Middle frontal gyrus (tissue), 1 donor: ENCODE measurements at regions not wholly inside any gene's neighbourhood (a gene's known extent, or its start where the extent isn't known, plus 50 kb on each side); places are given as distances from the start of the nearest gene placed in this dataset.
"Not testable (repeated sequence)": the region's sequence is repeated elsewhere in the genome, so short reads cannot be mapped to it uniquely, and the experiment has no call there.

Experiments used
- DNase-seq: peaks from one replicate; pipeline ENCODE4 v3.0.0-alpha.2; 2015; ENCODE audit warnings: low spot score; ENCODE audit errors: extremely low spot score

GRCh38 chr10:84845628-84846261, 517.4 kb downstream of the CCSER2 start:
- DNase-seq, result no peak

- DNase-seq, result no peak
Observed at GRCh38 chr10:84846658-84847316, 518.4 kb downstream of the CCSER2 start.

GRCh38 chr10:84848967-84849366, 520.6 kb downstream of the CCSER2 start:
- DNase-seq, result no peak

GRCh38 chr10:84850826-84851225, 522.4 kb downstream of the CCSER2 start:
- DNase-seq, result no peak

DNA sequence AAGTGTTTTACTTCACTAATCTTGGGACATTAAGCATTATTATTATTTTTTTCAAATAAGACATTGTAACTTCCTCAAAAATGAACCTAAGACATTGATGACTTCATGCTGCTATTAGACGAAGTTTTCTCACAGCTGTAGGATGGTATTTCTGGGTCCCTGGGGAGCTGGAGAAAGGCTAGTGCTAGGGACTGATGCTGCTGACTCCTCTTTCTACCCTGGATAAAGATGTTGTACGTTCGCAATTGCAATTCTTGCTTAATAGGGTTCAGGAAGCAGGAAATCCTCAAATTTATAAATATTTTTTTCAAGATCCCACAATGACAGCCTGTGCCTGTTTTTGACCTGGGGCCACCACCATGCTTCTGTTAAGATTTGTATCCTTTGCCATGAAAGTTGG, 526.0 kb downstream of the CCSER2 start:
- no peak for DNase-seq

DNA sequence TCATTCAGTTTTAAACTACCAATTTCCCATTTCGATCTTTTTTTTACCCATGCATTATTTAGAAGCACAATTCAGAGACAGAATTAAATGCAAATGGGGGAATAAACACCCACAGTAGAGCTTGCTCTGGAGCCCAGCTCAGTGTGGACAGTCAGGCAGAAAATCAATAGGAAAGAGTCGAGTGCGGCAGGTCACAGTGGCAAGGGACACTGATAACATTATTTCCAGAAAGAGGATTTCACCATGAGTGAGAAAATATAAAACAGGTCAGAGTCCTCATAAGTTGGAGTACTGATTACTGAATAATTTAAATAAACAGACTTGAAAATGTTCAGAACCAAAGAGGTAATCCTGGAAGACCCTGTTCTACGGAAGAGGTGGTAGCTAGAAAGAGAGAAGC, 532.5 kb downstream of the CCSER2 start:
- DNase-seq, result no peak

DNA sequence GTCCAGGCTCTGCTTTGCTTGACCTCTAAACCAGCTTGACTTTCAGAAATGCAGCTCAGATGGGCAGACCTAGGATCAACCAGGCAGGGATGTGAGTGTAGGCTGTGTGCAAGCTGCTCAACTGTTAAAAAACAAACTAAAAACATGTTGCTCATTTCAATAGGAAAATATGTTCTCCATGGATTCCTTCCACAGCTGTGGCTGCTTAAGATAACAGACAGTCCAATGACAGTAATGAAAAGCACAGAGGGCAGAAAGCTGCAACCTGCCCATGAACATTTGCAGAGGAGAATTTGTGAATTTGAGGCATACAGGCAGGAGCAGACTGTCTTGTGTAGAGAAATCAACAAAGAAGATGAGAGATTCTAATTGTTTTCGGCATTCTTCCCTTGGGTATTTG, 534.2 kb downstream of the CCSER2 start:
- no peak for DNase-seq

DNA sequence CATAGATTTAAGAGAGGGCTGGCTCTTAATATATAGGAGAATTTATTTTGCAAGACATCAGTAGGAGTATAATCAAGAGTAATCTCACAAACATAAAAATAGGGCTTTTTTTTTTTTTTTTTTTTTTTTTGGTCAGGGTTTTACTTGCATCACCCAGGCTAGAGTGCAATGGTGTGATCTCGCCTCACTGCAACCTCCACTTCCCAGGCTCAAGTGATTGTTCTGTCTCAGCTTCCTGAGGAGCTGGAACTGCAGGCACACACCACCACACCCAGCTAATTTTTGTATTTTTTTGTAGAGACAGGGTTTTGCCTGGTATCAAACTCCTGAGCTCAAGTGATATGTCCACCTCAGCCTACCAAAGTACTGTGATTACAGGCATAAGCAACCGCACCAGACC, 535.3 kb downstream of the CCSER2 start:
- DNase-seq, result no peak

DNA sequence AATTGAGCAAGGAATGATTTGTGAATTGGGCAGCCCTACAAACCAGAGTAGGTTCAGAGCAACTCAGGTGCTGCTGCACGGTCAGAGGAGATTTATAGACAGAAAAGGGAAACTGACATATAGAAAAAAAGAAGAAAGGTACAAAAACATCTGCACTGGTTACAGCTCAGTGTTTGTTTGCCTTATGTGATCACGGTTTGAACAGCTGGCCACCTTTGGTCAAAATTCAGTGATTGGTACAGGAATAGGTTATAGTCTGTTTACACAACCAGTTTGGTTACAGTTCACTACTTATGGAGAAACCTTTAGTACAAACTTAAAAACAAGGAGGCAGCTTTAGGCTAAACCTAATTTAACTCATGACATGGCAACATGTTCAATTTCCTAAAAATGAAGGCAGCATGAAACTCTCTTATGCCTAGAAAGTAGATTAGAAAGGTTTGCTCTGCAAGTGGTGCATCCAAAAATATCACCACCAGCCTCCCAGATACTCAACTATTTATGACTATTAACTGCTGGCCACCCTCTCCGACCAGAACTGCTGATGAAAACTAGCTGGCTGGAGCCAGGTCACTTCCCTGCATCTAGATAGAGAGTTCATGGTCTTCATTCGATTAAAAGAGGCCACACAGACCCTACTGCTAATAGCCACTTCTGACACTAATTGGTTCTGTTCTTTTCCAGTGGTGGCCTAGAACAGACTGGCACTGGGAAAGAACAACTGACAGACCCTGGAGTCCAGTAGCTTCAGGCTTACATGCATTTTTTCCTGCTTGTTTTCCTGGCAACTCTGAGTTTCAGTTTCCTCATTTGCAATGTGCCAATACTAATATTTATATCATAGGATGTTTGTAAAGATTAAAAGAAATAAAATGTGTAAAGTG, 548.0 kb downstream of the CCSER2 start:
- no peak for DNase-seq

DNA sequence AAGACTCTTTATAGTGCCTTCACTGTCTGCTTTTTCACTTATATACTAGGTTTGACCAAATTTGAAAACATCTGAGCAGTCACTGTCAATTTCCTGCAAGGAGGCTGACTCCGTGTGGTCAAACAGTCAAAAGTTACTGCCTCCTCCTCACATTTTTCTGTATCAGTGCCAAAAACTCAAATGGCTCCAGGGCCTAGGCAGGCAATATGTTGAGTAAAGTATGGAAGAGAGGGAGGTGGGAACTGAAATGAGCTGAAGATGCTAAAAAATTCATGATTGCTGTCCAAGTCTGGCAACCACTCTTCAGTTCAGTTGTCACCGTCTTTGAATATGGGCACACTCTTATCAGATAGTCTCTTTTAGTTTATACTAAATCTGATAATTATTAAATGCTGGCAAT, 551.6 kb downstream of the CCSER2 start:
- no peak for DNase-seq

DNA sequence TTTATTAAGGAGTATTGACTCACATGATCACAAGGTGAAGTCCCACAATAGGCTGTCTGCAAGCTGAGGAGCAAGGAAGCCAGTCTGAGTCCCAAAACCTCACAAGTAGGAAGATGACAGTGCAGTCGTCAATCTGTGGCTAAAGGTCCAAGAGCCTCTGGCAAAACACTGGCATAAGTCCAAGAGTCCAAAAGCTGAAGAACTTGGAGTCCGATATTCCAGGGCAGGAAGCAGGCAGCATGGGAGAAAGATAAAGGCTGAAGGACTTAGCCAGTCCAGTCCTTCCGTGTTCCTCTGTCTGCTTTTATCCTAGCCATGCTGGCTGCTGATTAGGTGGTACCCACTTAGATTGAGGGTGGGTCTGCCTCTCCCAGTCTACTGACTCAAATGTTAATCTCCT, 553.3 kb downstream of the CCSER2 start:
- not testable (repeated sequence) for DNase-seq

GRCh38 chr10:84890706-84891105, 562.3 kb downstream of the CCSER2 start:
- no peak for DNase-seq

DNA sequence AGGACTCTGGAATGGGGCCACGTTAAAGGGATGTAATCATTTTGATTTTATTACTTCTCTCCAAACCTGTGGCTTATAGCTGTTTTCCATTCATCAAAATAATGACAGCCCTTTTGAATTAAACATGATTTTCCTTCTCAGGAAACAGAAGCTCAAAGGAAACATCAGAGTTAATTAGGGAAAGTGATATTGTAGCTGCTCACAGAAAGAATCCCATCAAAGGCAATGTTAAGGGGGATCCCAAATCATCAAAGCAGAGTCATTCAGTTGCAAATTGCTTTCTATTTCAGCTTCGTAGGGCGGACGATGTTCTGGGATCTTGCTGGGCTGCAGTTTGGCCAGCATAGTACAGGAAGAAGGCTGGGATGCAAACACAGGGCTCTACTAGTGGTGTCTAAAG, 563.2 kb downstream of the CCSER2 start:
- no peak for DNase-seq

DNA sequence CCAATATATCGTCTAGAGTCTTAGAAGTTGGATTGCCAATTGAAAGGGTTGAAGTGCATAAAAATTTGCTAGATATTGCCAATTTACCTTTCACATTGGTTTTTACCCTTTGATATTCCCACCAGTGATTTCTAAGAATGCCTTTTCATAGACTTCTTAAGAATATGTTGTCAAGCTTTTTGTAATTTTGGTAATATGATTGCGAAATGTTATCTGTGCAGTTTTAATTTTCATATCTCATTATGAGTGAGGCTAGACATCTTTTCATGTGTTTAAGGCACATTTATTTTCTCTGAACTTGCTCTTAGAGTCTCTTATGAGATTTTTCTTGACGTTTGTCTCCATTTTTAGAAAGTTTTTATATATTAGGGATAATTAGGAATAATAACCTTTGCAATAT, 567.2 kb downstream of the CCSER2 start:
- no peak for DNase-seq

- DNase-seq, result no peak
Observed at GRCh38 chr10:84896909-84897308, 568.5 kb downstream of the CCSER2 start.

DNA sequence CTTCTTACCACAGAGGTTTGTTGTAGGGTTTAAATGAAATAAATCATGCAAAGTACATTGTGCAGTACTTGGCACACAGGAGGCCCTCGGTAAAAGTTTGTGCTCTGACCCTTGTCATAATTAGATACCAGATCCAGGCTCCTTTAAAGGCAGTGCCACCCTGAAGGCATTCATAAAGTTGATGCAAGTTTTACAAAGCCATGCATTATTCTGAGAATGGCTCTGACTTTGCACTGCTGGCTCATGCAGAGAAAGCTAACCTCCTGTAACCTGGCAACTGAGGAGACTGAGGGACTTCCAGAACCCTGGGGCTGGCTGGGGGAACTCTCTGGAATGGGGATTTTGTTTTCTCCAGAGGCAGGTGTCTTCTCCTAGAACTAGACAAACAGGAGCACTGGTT, 570.9 kb downstream of the CCSER2 start:
- DNase-seq, result no peak

DNA sequence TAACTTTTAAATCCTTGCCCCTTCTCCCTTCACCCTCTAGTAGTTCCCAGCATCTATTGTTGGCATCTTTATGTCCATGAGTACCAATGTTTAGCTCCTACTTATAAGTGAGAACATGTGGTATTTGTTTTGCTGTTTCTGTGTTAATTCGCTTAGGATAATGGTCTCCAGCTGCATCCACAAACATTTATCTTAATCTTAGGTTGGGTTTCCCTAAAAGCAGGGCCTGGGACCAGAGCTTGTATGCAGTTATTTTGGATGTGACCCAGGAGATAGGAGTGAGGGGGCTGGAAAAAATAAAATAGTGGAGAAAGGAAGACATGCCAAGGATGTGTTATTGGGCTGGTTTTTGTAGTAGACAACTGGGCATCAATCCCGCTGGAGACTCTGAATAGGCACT, 571.8 kb downstream of the CCSER2 start:
- DNase-seq, result no peak

GRCh38 chr10:84901885-84902284, 573.5 kb downstream of the CCSER2 start:
- no peak for DNase-seq

- no peak for DNase-seq
Observed at GRCh38 chr10:84902553-84902952, 574.2 kb downstream of the CCSER2 start.

DNA sequence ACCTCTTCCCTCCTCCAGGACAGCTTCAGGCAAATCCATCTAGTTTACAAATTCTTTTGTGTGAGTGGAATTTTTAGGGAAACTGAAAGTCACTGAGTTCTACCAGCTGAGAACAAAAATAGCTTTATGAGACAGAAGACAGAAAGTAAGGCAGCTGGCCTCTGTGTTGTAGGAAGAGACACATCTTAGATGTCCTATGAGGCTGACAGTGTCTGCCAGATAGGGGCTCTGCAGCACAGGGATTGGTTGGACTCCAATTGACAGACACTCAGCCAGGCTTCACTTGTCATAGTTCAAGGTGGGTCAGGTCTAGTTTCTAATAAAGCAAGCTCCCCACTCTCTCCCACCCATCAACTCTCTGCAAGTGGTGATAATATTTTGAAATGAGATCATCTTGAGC, 574.9 kb downstream of the CCSER2 start:
- no peak for DNase-seq

DNA sequence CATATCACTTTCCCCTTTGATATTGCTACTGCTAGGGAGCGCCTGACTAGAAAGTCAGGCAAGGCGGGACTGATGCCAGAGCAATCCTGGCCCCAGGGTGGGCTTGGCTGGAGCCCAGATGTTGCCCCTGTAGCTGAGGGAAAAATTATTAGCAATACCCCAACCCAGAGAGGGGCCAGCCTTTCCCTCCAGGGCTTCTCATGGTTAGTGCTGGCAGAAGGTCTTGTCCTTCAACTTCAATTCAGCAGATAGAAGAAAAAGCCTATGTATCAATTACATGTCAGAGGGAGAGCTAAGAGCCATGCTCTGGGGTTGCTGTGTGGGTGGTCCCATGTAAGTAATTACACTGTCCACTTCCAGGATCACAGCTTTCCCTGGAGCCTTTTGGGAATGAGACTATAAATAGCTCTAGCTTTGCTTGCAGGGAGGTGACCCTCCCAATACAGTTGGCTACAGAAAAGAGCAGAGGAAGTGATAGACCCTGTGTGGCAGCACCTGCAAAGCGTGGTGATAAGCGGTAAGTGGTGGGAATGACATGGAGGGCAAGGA, 579.1 kb downstream of the CCSER2 start:
- DNase-seq, result no peak

DNA sequence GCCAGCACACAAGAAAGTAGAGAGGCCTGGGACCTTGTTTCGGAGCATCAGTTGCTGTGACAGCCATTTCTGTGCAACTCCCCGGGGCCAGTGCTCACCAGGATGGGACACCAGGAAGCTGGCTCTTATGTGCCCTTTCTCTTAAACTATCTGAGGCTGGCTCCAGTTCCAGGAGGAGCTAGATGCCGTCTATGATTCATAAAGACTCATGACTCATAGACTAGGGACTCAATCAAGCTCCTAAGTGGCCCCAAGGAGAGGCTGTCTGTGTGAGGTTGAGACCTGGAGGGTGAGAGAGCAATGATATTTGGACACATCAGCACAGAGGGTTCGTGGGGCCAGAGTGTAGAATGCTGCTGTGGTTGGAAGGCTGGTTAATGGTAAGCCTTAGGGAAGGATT, 580.1 kb downstream of the CCSER2 start:
- DNase-seq, result no peak
